ENCODE measurements at regions not wholly inside any gene's neighbourhood (a gene's known extent, or its start where the extent isn't known, plus 50 kb on each side); places are given as distances from the start of the nearest gene placed in this dataset.

DNA sequence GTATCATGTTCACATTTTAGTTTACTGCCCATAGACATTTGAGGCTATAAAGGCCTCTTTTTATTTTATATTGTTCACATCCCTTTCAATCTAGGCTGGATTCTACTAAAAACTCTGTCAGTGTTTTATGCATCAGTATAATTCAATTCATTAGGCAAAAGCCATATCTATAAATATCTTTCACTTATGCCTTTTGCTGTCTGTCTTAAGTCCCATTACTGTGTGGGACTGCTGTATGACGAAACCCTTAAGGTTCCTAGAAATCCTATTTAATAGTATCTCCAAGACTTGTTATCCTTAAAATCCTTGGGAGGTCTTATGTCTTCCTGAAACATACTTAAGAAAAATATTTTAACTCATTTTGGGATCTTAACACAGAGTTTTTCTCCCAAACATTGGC is 139.2 kb downstream of the HGF start:
- H2BK120ac ChIP-seq (replicated peaks; ENCODE audit: low read depth, low read length) = no peak overlapping the region
- H4K20me1 ChIP-seq (replicated peaks in 1 of 2; ENCODE audit: control insufficient read depth in 1 of 2, insufficient read depth in 2 of 2, low read length in 2 of 2) = no peaks in the 10 kb centered on the region
- WGBS, 2 experiments (ENCODE audit: extremely low coverage in 1 of 2, insufficient coverage in 1 of 2, insufficient read length in 1 of 2, insufficient replicate concordance in 2 of 2, low coverage in 1 of 2, low lambda C conversion rate in 2 of 2, missing lambda C conversion rate in 1 of 2) = 96% methylated on average over 1 of the region's 1 CpG; no CpG with 5 or more reads in 1 of the 2 experiments
- H3K23ac ChIP-seq (ENCODE audit: insufficient read length) = no peak overlapping the region
- H4K8ac ChIP-seq (ENCODE audit: extremely low read depth, insufficient read depth, low read length) = no peak overlapping the region
- no peak overlapping the region for H3K18ac ChIP-seq (ENCODE audit: extremely low read depth, low read length)
- H3K9ac ChIP-seq (replicated peaks in 1 of 4; ENCODE audit: extremely low read depth in 1 of 4, low read depth in 3 of 4, low read length in 3 of 4) = no peak overlapping the region
- no peak overlapping the region for H3K4me3 ChIP-seq (ENCODE audit: extremely low read depth in 1 of 4, insufficient read depth in 2 of 4, low read depth in 3 of 4, low read length in 4 of 4)
- FAIRE-seq (no peak), DNase-seq (ENCODE audit: low read depth in 1 of 2, low spot score in 2 of 2) (no peak)
- no peak overlapping the region for H3K14ac ChIP-seq (ENCODE audit: insufficient read length)
- no peak overlapping the region for H3K4me2 ChIP-seq (ENCODE audit: insufficient read depth in 1 of 2, low read depth in 2 of 2, low read length in 2 of 2)
- peaks cover 0 to 6% (median 0%) of the 10 kb centered on the region in 4 experiments; a peak in 1 of 7 replicates for H3K4me1 ChIP-seq (replicated peaks in 1 of 4; ENCODE audit: control insufficient read depth in 3 of 4, insufficient read depth in 4 of 4, low read length in 3 of 4)
- no peaks in the 10 kb centered on the region for H3K9me3 ChIP-seq (ENCODE audit: insufficient read depth in 2 of 2, low read depth in 1 of 2, low read length in 1 of 2)
- no peak overlapping the region for H2BK5ac ChIP-seq (ENCODE audit: low read depth, low read length)
- H4K91ac ChIP-seq (replicated peaks; ENCODE audit: insufficient read length, low read length) = no peak overlapping the region
- no peaks in the 10 kb centered on the region for H3K27me3 ChIP-seq (replicated peaks in 1 of 4; ENCODE audit: control insufficient read depth in 3 of 4, extremely low read depth in 1 of 4, insufficient read depth in 3 of 4, low read length in 3 of 4)
- no peaks in the 10 kb centered on the region for H3K79me2 ChIP-seq (ENCODE audit: control insufficient read depth in 1 of 2, insufficient read depth in 2 of 2, low read length in 2 of 2)
- no peak overlapping the region for H2BK20ac ChIP-seq (ENCODE audit: low read length)
- H3K56ac ChIP-seq (replicated peaks; ENCODE audit: insufficient read length, low read depth, low read length) = no peak overlapping the region
- no peak overlapping the region for H2BK12ac ChIP-seq (ENCODE audit: low read depth, low read length)
- no peaks in the 10 kb centered on the region for H3K23me2 ChIP-seq (ENCODE audit: low read depth, low read length)
- no peak overlapping the region for H3K4ac ChIP-seq (replicated peaks; ENCODE audit: insufficient read length, low read depth, low read length)
- no peaks in the 10 kb centered on the region for H3K36me3 ChIP-seq (ENCODE audit: control insufficient read depth in 2 of 4, insufficient read depth in 4 of 4, low read length in 3 of 4)
- CTCF ChIA-PET (ENCODE audit: partially characterized antibody) = no interaction called here
- no peaks in the 10 kb centered on the region for H3K79me1 ChIP-seq (ENCODE audit: low read depth, low read length)
- H4K5ac ChIP-seq (ENCODE audit: insufficient read length, low read depth, low read length) = no peak overlapping the region
- H2AFZ ChIP-seq (ENCODE audit: low read length) = no peak overlapping the region
- no peak overlapping the region for H3K27ac ChIP-seq (ENCODE audit: low read depth, low read length)
- no peak overlapping the region for H2BK15ac ChIP-seq (ENCODE audit: low read length)
- POLR2A ChIA-PET (ENCODE audit: partially characterized antibody) = no interaction called here
- no peak overlapping the region for H2AK5ac ChIP-seq (ENCODE audit: low read depth, low read length)
- TF ChIP-seq KDM5A (IDR thresholded peaks at IDR 0.05; ENCODE audit: low read length) (no peak), SIRT6 (IDR thresholded peaks at IDR 0.05; ENCODE audit: low read length) (no peak), RAD21 (IDR thresholded peaks at IDR 0.05 in 1 of 2, conservative IDR thresholded peaks at IDR 0.05 in 1 of 2; ENCODE audit: low read depth in 2 of 2, low read length in 2 of 2) (no peak), FOSL1 (IDR thresholded peaks at IDR 0.05; ENCODE audit: insufficient read depth, low read depth, low read length) (no peak), KDM4A (IDR thresholded peaks at IDR 0.05; ENCODE audit: low read depth, low read length, severe bottlenecking) (no peak), SIX5 (IDR thresholded peaks at IDR 0.05; ENCODE audit: low read depth, low read length) (no peak), CEBPB (IDR thresholded peaks at IDR 0.05; ENCODE audit: low read depth, low read length) (no peak), ASH2L (IDR thresholded peaks at IDR 0.05; ENCODE audit: low read length) (no peak), NRF1 (IDR thresholded peaks at IDR 0.05; ENCODE audit: low read depth, low read length) (no peak), PHF8 (conservative IDR thresholded peaks at IDR 0.05; ENCODE audit: low read depth, low read length) (no peak), RFX5 (IDR thresholded peaks at IDR 0.05; ENCODE audit: borderline replicate concordance, low read depth, low read length) (no peak), SIN3A (conservative IDR thresholded peaks at IDR 0.05 in 1 of 2, IDR thresholded peaks at IDR 0.05 in 1 of 2; ENCODE audit: low read depth in 1 of 2, low read length in 2 of 2) (no peak), ZNF274 (IDR thresholded peaks at IDR 0.05; ENCODE audit: borderline replicate concordance, extremely low read depth, low read length) (no peak), SUZ12 (IDR thresholded peaks at IDR 0.05; ENCODE audit: low read length) (no peak)
- TF ChIP-seq, protein P1, sequence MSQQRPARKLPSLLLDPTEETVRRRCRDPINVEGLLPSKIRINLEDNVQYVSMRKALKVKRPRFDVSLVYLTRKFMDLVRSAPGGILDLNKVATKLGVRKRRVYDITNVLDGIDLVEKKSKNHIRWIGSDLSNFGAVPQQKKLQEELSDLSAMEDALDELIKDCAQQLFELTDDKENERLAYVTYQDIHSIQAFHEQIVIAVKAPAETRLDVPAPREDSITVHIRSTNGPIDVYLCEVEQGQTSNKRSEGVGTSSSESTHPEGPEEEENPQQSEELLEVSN (IDR thresholded peaks at IDR 0.05) = no peak
